HG02943 (cell line): ENCODE measurements at regions not wholly inside any gene's neighbourhood (a gene's known extent, or its start where the extent isn't known, plus 50 kb on each side); places are given as distances from the start of the nearest gene placed in this dataset.

Source experiments
- ATAC-seq: cut with Tn5 transposase; IDR thresholded peaks from one replicate; pipeline ENCODE4 v1.9.1; 2021; ENCODE audit warnings: mild to moderate bottlenecking, low read depth, moderate library complexity; ENCODE audit not compliant: unreplicated experiment

GRCh38 chr22:49574881-49575702 lies 252.6 kb downstream of the BRD1 start:
- ATAC-seq = no peak

- ATAC-seq = no peak
Measured at GRCh38 chr22:49574205-49574880, 253.3 kb downstream of the BRD1 start.

GRCh38 chr22:49573109-49573765 lies 254.4 kb downstream of the BRD1 start:
- no peak for ATAC-seq

DNA sequence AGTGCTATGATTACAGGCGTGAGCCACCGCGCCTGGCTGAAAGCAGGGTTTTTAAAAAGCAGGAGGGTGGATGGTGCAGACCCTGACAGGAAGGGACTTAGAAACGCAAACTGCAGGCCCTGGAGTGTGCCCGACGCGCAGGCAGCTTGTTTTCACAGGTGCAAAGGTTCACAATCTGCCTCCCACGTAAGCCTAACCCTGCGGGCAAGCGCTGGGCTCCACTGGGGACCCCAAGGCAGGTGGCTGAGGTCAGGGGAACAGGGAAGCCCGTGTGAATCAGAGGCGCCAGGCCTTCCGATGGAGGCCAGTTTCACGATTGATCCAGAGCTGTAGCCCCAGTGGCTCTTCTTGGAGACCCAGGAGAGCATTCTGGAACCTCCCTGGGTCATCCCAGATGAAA lies 256.3 kb downstream of the BRD1 start:
- no peak for ATAC-seq

- no peak for ATAC-seq
Measured at GRCh38 chr22:49570032-49570848, 257.4 kb downstream of the BRD1 start.

- no peak for ATAC-seq
Measured at GRCh38 chr22:49569286-49570031, 258.2 kb downstream of the BRD1 start.

DNA sequence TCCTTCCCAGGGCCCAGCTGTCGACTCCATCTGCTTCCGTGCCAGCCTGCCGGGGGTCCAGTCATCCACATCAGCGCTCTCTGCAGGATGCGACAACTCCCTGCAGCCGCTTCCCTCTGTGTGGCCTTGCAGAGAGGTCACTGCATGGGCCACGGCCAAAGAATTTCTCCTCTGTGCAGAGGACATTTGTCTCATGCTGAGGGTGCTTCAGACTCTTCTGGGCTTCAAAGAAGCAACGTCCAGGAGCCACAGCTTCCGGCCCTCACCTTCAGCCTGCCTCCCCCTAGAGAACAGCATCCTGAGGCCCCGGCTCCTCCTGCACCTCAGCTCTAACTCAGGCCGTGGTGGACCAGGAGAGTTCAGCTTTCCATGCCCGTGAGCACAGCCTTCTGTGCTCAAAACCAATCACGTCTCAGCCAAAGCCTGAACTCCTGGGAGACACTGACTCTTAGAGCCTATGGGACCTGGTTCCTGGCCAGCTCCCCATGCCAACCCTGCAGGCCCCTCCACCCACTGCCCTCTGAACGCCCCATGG lies 258.9 kb downstream of the BRD1 start:
- ATAC-seq = no peak

DNA sequence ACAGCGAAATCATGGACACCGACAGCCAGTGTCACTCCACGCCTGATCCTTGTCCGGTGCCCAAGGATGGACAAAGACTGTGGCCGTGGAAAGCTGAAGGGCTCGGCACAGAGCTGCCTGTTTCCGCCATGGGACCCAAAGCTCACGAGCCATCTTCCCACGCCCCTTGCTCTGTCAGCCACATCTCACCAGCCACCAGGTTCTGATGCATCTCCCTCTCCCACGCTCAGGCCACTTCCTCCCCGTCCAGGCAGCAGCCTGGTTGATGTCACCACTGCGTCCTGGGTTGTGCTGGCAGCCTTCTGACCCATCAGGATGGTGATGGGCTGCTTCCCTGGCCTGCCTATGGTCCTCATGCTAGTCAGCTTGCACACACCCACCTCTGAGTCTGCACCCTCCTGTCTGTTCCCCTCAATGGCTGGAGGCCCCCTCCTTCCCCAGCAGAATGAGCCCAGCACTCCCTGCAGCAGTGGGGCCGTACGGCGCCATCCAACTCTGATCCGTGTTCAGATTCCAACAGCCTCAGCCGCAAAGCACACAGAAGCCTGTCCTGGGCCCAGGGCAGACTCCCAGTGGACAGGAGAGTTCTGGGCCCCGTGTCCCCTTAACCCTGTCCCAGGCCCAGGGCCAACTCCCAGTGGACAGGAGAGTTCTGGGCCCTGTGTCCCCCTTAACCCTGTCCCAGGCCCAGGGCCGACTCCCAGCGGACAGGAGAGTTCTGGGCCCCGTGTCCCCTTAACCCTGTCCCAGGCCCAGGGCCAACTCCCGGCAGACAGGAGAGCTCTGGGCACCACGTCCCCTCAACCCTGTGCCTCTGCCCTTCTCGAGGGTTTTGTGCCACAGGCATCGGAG lies 259.5 kb downstream of the BRD1 start:
- ATAC-seq = no peak

GRCh38 chr22:49566693-49567092 lies 261.0 kb downstream of the BRD1 start:
- no peak for ATAC-seq

GRCh38 chr22:49566141-49566541 lies 261.5 kb downstream of the BRD1 start:
- no peak for ATAC-seq

DNA sequence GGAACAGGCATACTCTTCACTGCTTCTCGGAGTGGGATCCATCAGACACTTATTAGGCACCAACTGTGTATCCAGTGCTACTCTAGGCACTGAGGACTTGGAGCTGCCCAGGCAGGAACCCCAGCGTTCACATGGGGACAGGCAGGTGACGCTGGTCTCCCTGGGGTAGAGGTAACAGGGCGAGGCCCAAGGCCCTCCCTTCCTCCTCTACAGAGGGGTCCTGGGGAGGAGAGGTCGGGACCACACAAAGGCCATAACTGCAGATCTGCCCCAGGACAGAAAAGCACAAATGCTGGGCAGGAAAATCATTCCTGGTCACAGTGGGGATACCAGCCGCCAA lies 262.2 kb downstream of the BRD1 start:
- ATAC-seq = no peak

DNA sequence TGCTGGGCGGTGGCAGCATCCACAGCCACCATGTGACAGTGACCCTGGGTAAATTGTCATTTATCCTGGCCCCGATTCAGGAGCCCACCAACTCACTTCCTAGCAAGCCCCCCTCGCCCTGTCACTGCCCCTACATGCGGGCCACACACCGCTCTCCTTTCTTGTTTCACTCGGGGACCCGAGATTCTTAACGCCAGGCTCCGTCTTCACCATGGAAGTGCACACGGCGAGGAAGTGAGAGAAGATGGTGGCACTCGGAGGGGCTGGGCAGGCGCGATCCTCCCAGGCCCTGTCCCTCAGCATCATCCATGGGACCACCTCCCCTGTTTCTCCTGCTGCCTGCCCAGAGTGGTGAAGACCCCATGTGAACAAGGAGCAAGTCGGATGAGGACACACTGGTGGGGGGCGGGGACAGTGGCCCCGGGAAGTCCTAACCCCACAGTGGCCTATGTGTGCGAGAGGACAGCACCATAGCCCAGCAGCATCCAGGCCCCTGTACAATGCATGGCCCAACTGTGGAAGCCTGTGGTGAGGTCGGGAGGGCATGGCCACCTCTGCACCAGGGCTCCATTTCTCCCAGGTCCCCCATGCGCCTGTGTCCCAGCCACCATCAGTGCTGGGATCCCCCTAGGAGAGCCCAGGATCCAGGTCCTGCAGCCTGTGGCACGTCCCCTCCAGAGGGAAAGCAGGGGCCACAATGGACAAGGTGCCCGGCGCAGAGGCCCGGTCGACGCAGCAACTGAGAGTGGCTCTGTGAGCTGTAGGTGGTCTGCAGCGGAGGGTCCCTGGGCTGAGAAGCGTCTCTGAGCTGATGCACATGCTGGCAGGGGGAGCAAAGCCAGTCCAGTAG lies 262.8 kb downstream of the BRD1 start:
- no peak for ATAC-seq

DNA sequence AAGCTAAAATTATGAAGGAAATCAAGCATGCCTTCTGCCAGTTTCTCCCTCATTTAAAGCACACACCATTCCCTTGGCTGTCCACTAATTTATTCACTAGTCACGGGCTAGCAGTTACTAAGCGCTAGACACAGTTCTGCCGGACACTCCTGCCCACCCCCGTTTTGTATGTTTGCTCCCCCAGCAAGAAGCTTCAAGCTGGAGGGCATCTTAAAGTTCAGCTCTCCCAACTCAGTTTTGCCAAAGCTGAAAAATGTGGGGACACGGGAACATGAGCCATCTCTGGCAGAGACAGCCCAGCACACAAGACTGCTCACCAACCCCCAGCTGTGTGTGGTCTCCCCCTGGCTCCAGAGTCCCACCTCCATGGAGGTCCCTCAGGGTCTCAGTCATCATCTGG lies 263.6 kb downstream of the BRD1 start:
- ATAC-seq = no peak

GRCh38 chr22:49562685-49563249 lies 264.9 kb downstream of the BRD1 start:
- ATAC-seq = no peak

DNA sequence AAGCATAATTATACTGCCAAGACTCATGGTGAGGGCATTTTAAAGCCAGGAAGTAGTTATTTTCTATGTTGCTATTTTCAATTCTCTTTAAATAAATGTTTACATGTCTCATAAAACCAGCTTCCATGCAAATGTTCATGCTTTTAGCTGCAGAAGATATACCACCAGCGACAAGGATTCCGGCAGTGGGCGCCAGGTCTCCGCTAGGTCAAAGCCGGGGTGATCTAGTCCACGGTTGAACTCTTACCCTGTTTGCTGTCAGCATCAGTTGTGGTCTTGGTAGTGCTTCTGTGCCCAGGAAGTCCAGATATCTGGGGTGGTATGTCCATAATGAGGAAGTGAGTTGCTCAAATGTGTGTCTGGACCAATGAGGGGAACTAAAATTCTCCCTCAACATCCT lies 265.7 kb downstream of the BRD1 start:
- ATAC-seq = no peak

GRCh38 chr22:49561338-49561737 lies 266.3 kb downstream of the BRD1 start:
- no peak for ATAC-seq

DNA sequence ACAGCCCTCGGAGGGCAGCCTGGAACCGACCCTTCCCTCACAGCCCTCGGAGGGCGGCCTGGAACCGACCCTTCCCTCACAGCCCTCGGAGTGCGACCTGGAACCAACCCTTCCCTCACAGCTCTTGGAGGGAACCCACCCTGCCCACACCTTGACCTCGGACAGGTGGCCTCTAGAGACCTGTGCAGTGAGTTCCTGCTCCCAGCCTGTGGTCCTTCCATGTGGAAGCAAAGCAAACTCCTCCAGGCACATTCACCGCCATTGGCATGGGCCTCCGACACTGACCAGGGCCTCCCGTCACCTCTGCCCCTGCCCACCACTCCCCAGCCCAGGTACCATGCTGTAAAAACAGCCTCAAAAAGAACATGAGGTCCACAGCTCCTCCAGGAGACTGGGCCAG lies 272.1 kb downstream of the BRD1 start:
- ATAC-seq = no peak

DNA sequence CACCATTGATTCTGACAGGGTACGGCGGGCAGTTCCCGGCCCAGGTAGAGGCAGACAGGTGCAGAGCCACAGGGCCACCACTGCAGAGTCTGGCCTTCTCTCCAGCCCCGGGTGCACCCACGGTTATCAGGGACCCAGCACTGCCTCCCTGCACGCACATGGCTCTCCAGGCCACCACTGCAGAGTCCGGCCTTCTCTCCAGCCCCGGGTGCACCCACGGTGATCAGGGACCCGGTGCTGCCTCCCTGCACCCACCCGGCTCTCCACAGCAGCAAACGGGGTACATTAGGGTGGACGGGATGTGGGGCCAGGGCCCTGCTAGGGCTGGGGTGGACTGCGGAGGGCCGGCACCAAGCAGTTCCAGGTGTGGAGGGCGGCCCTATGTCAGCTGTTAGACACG lies 272.9 kb downstream of the BRD1 start:
- ATAC-seq = no peak
